PC-9 (cell line): ENCODE measurements at regions not wholly inside any gene's neighbourhood (a gene's known extent, or its start where the extent isn't known, plus 50 kb on each side); places are given as distances from the start of the nearest gene placed in this dataset.

Experiments used
- BruUV-seq: library from RNA; stranded (reverse); fragments of 400-500 nt; replicated peaks from 2 replicates; lab custom pipeline; 2021; lab: Mats Ljungman, UMichigan
- CTCF ChIA-PET: fragments of 300-600 bp; sonication (Branson Sonifier 250); formaldehyde crosslinking; loops from one replicate; lab custom pipeline; 2022; ENCODE audit warnings: antibody characterized with exemption; lab: Charles Lee
- POLR2A ChIA-PET: fragments of 300-600 bp; sonication (Branson Sonifier 250); formaldehyde crosslinking; loops from one replicate; lab custom pipeline; 2022; ENCODE audit warnings: antibody characterized with exemption; ENCODE audit not compliant: unreplicated experiment; lab: Charles Lee
- DNase-seq, 2 experiments: peaks; one replicate each; pipeline versions ENCODE4 v3.0.0 to v3.0.0-alpha.2; 2015 to 2022; ENCODE audit warnings: mixed read lengths in 1 of 2
- H2AFZ ChIP-seq: fragments of 200-600 bp; sonication (generic); 2 replicates; pipeline ENCODE4 v1.8.1; 2017; ENCODE audit warnings: antibody characterized with exemption
- H3F3A ChIP-seq: fragments of 200-600 bp; sonication (generic); 2 replicates; pipeline ENCODE4 v1.8.1; 2017; ENCODE audit warnings: antibody characterized with exemption, mild to moderate bottlenecking, low read depth; ENCODE audit not compliant: insufficient read depth
- H3K27ac ChIP-seq: fragments of 200-600 bp; sonication (generic); 2 replicates; pipeline ENCODE4 v1.6.1; 2016; ENCODE audit warnings: mixed run types
- H3K27me3 ChIP-seq: fragments of 200-600 bp; sonication (generic); 2 replicates; pipeline ENCODE4 v1.6.1; 2016; ENCODE audit warnings: low read depth, mixed run types; ENCODE audit not compliant: insufficient read depth
- H3K36me3 ChIP-seq: fragments of 200-600 bp; sonication (generic); 2 replicates; pipeline ENCODE4 v1.6.1; 2016; ENCODE audit warnings: low read depth, mixed run types
- H3K4me1 ChIP-seq: fragments of 200-600 bp; sonication (generic); replicated peaks from 2 replicates; pipeline ENCODE4 v1.6.1; 2016; ENCODE audit warnings: mixed run types; ENCODE audit not compliant: insufficient read depth
- H3K4me2 ChIP-seq: fragments of 200-600 bp; sonication (generic); 2 replicates; pipeline ENCODE4 v1.6.1; 2017; ENCODE audit warnings: mixed run types
- H3K4me3 ChIP-seq: fragments of 200-600 bp; sonication (generic); 2 replicates; pipeline ENCODE4 v1.6.1; 2016; ENCODE audit warnings: mixed run types
- H3K79me2 ChIP-seq: fragments of 200-600 bp; sonication (generic); 2 replicates; pipeline ENCODE4 v1.6.1; 2017; ENCODE audit warnings: low read depth, mixed run types
- H3K9me2 ChIP-seq: fragments of 200-600 bp; sonication (generic); 2 replicates; pipeline ENCODE4 v1.8.1; 2017; ENCODE audit warnings: mild to moderate bottlenecking; ENCODE audit not compliant: insufficient read depth
- H3K9me3 ChIP-seq: fragments of 200-600 bp; sonication (generic); 2 replicates; pipeline ENCODE4 v1.8.1; 2016; ENCODE audit warnings: low read depth; ENCODE audit not compliant: insufficient read depth
- H4K20me1 ChIP-seq: fragments of 200-600 bp; sonication (generic); 2 replicates; pipeline ENCODE4 v1.8.1; 2017; ENCODE audit not compliant: insufficient read depth
- EZH2 ChIP-seq: fragments of 200-600 bp; sonication (generic); IDR thresholded peaks from 2 replicates; pipeline ENCODE4 v1.8.0; 2017; ENCODE audit warnings: antibody characterized with exemption, low read depth
- intact Hi-C: fragments of 100-400 bp; cut with micrococcal nuclease; formaldehyde crosslinking; loops from one replicate; pipeline ENCODE4 v1.10.0; 2022; ENCODE audit not compliant: unreplicated experiment
- TF ChIP-seq, protein P1 (sequence below): fragments of 200-600 bp; sonication (generic); conservative IDR thresholded peaks from 2 replicates; pipeline ENCODE4 v1.6.1; 2017; ENCODE audit warnings: mixed run types, antibody characterized with exemption, mild to moderate bottlenecking, moderate library complexity

DNA sequence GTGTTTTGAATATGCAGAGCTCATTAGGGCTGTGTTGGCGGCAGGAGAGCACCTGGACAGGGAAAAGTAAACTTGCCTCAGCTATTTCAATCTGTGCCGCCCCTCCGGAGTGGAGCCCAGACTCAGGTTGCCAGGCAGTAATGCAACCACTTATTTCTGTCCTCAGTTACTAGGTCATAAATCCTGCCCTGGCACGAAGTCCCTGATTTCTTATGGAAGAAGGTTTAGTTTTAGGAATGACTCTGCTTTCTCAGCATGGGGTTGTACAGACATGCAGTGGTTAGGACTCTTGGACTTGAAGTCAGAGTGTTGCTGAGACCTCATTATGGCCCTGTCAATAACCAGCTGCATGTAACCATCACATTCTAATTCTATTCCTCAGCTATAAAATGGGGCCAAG, 98.3 kb upstream of the FGGY start:
- Histone ChIP-seq H3K9me2 (no peaks in the 10 kb centered on the region), H3K4me3 (no peak overlapping the region), H3K9me3 (peaks cover 5% of the 10 kb centered on the region; the same call in 1 of the 2 replicates), H3K27ac (no peak overlapping the region), H4K20me1 (no peaks in the 10 kb centered on the region), H3F3A (no peaks in the 10 kb centered on the region), H3K4me2 (no peak overlapping the region), H3K36me3 (no peaks in the 10 kb centered on the region), H3K79me2 (no peaks in the 10 kb centered on the region), H3K4me1 (peaks cover 4% of the 10 kb centered on the region; the same call in 1 of the 2 replicates), H2AFZ (no peak overlapping the region), H3K27me3 (no peaks in the 10 kb centered on the region)
- TF ChIP-seq EZH2, result no peak
- TF ChIP-seq, protein P1, sequence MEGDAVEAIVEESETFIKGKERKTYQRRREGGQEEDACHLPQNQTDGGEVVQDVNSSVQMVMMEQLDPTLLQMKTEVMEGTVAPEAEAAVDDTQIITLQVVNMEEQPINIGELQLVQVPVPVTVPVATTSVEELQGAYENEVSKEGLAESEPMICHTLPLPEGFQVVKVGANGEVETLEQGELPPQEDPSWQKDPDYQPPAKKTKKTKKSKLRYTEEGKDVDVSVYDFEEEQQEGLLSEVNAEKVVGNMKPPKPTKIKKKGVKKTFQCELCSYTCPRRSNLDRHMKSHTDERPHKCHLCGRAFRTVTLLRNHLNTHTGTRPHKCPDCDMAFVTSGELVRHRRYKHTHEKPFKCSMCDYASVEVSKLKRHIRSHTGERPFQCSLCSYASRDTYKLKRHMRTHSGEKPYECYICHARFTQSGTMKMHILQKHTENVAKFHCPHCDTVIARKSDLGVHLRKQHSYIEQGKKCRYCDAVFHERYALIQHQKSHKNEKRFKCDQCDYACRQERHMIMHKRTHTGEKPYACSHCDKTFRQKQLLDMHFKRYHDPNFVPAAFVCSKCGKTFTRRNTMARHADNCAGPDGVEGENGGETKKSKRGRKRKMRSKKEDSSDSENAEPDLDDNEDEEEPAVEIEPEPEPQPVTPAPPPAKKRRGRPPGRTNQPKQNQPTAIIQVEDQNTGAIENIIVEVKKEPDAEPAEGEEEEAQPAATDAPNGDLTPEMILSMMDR, result no peak
- intact Hi-C loops, result no loop called here
- POLR2A ChIA-PET, result no interaction called here
- no peak for DNase-seq
- CTCF ChIA-PET, result no interaction called here
- no TSS peak for BruUV-seq

GRCh38 chr1:59199147-59199546, 97.7 kb upstream of the FGGY start:
- Histone ChIP-seq H3F3A (no peaks in the 10 kb centered on the region), H3K4me3 (no peak overlapping the region), H3K4me2 (no peak overlapping the region), H4K20me1 (no peaks in the 10 kb centered on the region), H3K36me3 (no peaks in the 10 kb centered on the region), H3K27me3 (no peaks in the 10 kb centered on the region), H3K27ac (no peak overlapping the region), H3K4me1 (peaks cover 4% of the 10 kb centered on the region; the same call in 1 of the 2 replicates), H3K9me3 (no peaks in the 10 kb centered on the region; the same call in 1 of the 2 replicates), H3K9me2 (no peaks in the 10 kb centered on the region), H3K79me2 (no peaks in the 10 kb centered on the region), H2AFZ (no peak overlapping the region)
- DNase-seq, result no peak
- BruUV-seq, result no TSS peak
- POLR2A ChIA-PET, result no interaction called here
- CTCF ChIA-PET, result no interaction called here
- TF ChIP-seq, protein P1, result no peak
- no peak for TF ChIP-seq EZH2
- intact Hi-C loops, result no loop called here

DNA sequence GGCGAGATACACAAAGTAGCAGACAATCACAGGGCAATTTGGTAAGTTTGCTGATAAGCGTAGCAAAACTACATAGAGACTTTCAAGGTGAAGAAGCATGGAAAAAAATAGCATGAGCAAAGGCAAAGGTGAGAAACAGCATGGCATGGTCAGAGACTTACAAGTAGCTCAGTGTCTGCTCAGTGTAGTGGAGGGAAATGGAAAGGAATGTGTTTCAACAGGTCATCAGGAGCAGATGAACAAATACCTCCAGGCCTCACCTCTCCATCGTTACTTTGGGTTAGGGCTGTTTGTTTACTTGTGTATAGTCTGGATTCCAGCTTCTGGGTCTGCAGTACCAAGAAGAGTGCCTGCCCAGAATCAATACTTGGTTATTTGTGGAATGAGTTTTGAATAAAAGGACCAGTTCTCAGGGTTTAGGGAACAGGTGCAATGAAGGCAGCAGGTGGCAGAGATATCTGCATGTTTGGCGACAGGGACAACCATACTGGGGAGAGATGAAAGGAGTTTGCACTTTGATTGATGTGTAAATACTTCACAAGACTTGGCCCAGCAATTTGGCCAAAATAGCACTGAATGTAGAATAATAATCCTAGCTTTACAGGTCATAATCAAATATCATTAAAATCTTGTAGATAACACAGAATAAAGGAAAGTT, 97.0 kb upstream of the FGGY start:
- Histone ChIP-seq H3K4me3 (no peak overlapping the region), H3K27me3 (no peaks in the 10 kb centered on the region), H3F3A (no peaks in the 10 kb centered on the region), H3K36me3 (no peaks in the 10 kb centered on the region), H2AFZ (no peak overlapping the region), H3K79me2 (no peaks in the 10 kb centered on the region), H3K4me1 (peaks cover 2% of the 10 kb centered on the region; the same call in 1 of the 2 replicates), H3K9me3 (no peaks in the 10 kb centered on the region; the same call in 1 of the 2 replicates), H3K9me2 (no peaks in the 10 kb centered on the region), H3K4me2 (no peak overlapping the region), H4K20me1 (no peaks in the 10 kb centered on the region), H3K27ac (no peak overlapping the region)
- DNase-seq, result no peak
- ChIA-PET CTCF (no interaction called here), POLR2A (no interaction called here)
- TF ChIP-seq EZH2, result no peak
- TF ChIP-seq, protein P1, result no peak
- BruUV-seq, result no TSS peak
- intact Hi-C loops, result no loop called here
